HG03097 (cell line): ENCODE measurements at regions not wholly inside any gene's neighbourhood (a gene's known extent, or its start where the extent isn't known, plus 50 kb on each side); places are given as distances from the start of the nearest gene placed in this dataset.

ENCODE experiments used
- ATAC-seq: cut with Tn5 transposase; IDR thresholded peaks from one replicate; pipeline ENCODE4 v1.9.1; 2021; ENCODE audit not compliant: unreplicated experiment, low FRiP score

DNA sequence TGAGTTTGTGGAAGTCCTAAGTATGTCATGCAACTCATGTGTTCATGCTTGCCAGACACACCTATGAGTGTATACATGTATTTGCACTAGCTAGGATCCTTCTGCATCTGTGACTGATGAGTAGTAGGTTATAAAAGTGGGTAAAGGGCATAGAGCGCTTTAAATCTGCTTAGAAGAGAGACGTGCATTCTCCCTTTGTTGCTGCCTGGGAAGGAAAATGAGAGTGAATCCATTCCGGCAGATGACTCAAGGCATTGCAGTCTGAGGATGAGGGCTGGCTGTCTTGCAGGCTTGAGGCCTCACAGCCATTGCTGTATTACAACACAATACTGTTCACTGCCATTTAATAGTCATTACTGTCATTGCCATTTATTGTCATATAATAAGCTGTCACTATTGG is 120.8 kb upstream of the UMPS start:
- ATAC-seq = no peak

DNA sequence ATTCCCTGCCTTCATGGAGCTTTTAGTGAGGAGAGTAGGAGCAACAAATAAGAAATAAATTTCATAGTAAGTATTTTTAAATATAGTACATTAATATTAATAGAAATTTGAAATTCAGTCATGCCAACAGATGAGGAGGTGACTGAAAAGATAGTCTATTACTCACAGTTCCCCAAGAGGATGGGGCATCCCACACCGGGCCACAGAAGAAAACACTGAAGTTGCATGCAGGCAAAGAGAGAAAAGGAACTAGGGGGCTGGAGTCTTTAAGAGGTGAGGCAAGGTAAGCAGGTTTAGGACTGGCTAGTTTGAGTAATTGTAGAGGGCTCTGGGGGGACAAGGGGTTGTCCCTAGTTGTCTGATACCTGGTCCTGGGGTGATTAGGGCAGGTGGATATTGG is 120.1 kb upstream of the UMPS start:
- ATAC-seq = no peak

DNA sequence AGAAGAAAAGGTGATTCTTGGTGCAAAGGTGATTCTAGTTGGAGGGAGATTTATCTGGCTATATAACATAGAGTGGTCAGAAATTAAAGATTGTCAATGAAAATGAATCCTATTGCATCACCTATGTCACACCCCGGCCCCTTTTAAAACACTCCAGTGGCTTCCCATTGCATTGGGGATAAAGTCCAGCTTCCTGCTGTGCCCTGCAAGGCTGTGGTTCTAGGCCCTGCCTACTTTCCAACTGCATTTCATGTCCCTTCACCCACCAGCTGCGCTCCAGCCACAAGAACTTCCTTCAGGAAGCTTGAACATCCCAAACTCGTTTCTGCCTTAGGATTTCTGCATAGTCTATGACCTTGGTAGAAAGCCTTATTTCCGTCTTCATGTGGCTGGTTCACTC is 118.7 kb upstream of the UMPS start:
- no peak for ATAC-seq

- ATAC-seq = no peak
These were observed 114.2 kb upstream of the UMPS start for GRCh38 chr3:124615896-124616543.

GRCh38 chr3:124617177-124617576 is 113.1 kb upstream of the UMPS start:
- ATAC-seq = no peak

DNA sequence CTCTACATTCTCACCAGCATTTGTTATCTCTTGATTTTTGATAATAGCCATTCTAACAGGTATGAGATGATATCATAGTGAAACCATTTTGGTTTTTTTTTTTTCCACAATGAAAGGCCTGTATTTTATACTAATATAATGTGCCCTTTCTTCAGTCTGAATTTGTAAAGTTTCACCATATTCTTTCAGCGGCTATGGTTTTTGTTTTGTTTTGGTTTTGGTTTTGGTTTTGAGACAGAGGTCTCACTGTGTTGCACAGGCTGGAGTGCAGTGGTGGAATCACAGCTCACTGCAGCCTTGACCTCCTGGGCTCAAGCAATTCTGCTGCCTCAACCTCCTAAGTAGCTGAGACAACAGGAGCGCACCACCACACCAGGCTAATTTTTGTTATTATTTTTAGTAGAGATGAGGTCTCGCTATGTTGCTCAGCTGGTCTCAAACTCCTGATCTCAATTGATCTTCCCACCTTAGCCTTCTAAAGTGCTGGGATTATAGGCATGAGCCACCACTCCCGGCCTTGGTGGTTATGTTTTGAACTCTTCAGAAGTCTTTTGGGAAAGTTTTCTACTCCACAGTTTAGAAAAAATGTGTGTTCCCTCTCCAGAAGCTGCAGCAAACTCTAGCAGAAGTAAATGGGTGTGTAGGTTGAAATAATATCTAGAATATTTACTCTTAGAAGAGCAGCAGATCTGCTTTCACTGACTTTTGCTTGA is 110.2 kb upstream of the UMPS start:
- no peak for ATAC-seq

DNA sequence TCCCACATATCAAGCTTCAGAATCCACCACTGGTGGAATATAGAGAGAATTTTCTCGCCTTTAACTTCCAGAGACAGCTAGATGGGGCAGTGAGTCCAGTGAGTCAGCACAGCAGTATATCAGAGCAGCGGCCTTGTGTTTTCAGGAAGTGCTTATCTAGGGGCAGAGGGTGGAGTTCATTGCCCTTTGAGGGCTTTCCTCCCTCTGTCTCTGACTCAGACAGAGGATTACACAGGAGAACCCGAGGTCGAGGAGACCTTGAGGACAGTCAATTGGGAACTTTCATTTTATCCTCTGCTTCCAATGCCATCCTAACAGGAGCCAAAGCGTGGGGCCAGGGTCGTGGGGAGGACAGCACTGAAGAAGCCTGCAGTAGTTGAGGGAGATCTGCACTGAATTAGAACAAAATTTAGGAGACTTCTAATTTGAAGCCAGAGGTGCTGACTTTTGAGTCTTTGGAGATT is 109.6 kb upstream of the UMPS start:
- no peak for ATAC-seq

GRCh38 chr3:124621498-124621897 is 108.8 kb upstream of the UMPS start:
- ATAC-seq = no peak

- ATAC-seq = no peak
These were observed 105.2 kb upstream of the UMPS start for GRCh38 chr3:124625074-124625473.

DNA sequence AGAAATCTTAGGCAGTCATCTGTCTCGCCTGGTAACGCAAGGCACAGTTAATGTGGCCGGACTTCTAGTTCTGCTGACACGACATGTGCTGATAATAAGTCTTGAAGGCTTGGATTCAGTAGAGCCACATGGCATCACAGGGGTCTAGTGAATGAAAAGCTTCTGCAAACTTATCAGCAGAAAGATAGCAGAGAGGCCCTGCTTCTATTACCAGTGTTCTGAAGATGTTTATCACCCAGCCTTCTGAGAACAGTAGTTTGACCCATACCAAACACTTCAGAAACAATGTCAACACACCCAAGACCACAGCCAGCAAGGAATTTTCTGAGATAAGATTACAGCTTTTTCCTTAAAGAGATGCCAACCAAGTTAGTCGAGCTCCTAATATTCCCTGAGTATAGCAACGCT is 102.7 kb upstream of the UMPS start:
- ATAC-seq = no peak

DNA sequence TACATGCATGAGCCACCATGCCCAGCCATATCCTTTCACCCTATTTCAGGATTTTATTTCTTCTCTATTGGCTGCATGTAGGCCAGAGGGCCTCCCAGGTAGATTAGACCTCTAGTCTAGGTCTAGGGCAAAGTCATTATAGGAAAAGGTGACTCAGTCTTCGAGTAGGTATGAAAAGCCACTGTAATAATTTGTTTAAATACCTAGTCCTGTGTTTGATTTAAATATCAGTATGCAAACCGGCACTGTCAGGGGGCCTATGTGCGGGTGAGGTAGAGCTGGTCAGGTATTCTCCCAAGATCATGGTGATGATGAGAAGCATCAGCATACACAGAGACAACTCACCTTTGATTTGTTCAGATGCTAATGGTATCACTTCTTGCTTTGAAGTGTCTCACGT is 101.4 kb upstream of the UMPS start:
- no peak for ATAC-seq

- no peak for ATAC-seq
These were observed 100.8 kb upstream of the UMPS start for GRCh38 chr3:124629497-124629896.

- no peak for ATAC-seq
These were observed 99.3 kb upstream of the UMPS start for GRCh38 chr3:124630960-124631359.

DNA sequence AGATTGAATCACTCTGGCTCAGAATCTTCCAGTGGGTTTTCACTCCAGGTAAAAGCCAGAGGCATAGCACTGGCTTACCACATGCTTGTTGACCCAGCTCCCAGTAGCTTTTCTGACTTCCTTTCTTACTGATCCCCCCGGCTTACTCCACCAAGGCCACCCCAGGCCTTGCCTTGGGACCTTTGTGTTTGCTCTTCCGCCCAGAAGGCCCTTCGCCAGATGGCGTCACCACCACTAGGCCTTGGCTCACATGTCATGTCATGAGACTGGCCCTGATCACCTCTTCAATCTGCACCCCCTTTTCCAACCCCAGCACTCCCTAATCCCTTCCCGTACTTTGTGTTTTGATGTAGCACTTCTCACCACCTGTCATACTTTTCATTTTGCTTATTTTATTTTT is 98.5 kb upstream of the UMPS start:
- no peak for ATAC-seq

DNA sequence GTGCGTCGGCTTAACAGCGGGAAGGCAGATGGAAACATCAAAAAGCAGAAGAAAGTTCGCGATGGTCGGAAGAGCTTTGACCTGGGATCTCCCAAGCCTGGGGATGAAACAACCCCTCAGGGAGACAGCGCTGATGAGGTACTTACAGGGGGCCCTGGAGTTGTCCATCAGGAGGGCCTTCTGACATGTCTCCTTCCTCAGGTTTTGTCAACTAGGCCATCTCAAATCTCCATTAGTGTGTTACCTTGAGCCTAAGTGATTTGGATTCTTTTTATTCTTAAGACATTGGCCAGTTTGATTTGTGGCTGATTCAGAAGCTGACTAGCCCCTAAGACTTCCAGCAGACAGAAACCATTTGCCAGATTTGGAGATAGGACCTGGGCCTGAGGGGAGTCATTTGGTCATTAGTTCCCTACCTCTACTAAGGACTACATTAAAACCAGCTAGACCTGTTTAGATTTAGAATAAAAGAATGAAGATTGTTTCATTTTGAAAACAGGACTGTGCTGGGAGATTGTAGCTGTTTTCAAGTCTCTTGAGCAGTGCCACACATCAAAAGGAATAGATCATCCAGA is 97.6 kb upstream of the UMPS start:
- no peak for ATAC-seq

DNA sequence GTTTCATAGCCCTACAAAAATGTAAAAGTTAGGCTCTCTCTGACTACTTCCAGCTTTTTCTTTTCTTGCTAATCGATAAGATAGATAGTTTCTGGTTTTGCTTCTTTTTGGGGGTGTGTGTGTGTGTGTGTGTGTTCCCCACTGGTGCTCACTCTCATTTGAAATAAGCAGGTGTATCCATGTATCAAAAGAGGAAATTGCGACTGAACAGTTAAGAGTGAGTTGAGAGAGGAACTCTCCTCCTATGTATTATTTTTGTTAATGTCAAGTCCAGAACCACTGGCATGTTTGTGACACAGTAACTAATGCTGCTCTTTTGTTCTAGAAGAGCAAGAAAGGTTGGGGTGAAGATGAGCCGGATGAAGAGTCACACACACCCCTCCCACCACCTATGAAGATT is 96.7 kb upstream of the UMPS start:
- ATAC-seq = no peak

DNA sequence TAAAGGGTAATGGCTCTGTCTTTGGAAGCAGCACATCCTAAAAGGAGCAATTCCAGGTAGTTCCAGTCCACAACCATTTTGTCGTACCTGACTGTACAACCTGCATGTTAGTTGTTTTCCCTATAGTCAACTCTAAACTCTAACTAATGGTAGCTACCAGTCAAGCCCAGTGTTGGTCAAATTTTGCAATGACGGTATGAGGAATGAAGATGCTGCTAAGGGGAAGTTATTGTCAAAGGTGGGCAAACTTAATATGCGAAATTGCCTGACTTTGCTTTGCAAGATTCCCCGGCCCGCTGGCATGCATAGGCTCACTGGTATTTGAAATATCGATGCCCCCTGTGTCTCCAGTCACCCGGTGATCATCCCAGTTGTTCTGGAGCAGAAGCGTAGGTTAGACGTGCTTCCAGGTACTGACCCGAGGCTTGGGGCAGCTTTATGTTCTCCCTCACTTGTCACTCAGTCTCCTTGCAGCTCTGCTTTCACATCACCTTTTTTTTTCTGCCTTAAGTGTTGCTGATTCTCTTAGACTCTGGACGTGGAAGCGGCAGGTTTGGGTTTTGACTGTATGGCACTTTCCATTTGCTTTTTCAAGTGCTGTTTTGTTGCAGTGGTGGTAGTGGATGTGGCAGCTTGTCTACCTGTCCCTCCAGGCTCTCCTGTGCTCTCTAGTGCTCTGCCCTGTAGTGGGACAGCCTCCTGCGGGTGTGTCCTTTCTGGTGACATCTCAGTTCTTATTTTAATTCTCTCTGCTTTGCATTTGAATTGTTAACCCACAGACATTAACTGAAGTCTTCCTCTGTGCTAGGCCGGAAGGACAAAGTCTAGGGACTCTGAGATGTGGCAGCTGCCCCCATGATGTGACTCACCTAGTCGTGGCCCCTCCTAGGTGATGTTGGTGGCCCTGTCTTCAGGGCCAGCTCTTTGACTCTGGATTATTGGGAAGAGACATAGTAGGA is 95.8 kb upstream of the UMPS start:
- ATAC-seq = no peak

DNA sequence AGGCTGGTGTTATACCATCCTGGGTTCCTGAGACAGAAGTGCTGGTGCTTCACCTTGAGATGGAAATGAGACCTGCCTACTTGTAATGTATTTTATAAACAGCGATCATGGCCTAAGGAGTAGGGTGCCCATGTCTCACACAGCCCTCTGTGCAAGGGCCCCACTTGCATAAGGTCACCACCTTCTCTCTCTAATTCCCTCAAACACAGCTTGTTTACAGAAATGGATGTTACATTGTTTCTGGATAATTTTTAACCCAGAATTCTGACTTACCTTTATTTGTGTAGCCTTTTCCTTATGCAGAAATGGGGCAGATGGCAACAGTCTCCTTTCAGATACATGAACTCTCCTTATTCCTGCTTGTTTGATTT is 95.1 kb upstream of the UMPS start:
- no peak for ATAC-seq

DNA sequence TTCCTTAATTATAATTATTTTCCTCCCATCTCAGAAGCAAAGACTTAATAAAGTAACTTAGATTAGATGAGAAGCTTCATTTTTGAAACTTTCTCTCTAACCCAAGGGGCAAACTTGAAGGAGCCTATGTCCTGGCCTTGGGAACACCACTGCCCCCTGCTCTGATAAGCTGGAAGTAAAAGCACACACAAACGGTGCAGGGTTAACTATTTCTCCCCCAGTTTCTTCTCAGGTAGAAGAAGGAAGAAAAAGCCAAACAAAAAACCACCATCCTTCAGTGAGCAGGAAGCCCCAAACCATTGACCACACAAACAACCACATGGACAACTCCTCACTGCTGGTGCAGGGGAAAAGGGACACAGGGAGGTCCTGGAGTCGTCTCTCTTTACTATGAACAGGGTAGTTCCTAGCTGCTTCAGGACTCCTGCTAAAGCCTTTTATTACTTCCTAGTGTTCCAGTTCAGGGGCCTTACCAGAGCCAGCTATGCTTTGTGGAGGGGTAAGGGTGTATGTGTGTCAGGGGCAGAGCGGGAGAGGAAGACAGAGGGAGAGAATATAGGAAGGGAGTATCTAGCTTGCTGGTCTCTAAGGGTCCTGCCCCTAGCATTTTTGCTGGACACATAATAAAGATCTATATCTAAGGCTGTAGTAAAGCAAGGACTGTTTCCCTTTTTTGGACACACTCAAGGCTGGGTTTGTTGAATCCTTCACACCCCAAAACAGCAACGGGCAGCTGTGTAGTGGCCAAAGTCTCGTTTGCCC is 94.0 kb upstream of the UMPS start:
- no peak for ATAC-seq

GRCh38 chr3:124636863-124637296 is 93.4 kb upstream of the UMPS start:
- ATAC-seq = no peak
